COR-L47 (cell line): ENCODE measurements at regions not wholly inside any gene's neighbourhood (a gene's known extent, or its start where the extent isn't known, plus 50 kb on each side); places are given as distances from the start of the nearest gene placed in this dataset.
A peak's percentile ranks its signal among the peaks of the same experiment; 100 is the strongest.

Source experiments
- DNase-seq: peaks from one replicate; lab custom pipeline; 2025; lab: John Stamatoyannopoulos, UW

GRCh38 chr6:111985202-111985731 lies 68.6 kb upstream of the CCN6 start:
- DNase-seq: no peak

- no peak for DNase-seq
Measured at GRCh38 chr6:111986651-111987050, 67.3 kb upstream of the CCN6 start.

GRCh38 chr6:111987295-111987694 lies 66.6 kb upstream of the CCN6 start:
- no peak for DNase-seq

GRCh38 chr6:111988926-111989325 lies 65.0 kb upstream of the CCN6 start:
- DNase-seq: no peak

GRCh38 chr6:111989743-111990142 lies 64.2 kb upstream of the CCN6 start:
- DNase-seq: no peak

GRCh38 chr6:111990214-111990613 lies 63.7 kb upstream of the CCN6 start:
- DNase-seq: no peak

- no peak for DNase-seq
Measured at GRCh38 chr6:111992851-111993250, 61.1 kb upstream of the CCN6 start.

- DNase-seq: peak; percentile 40
Measured at GRCh38 chr6:111993342-111993741, 60.6 kb upstream of the CCN6 start.

- no peak for DNase-seq
Measured at GRCh38 chr6:111994791-111995190, 59.1 kb upstream of the CCN6 start.

- DNase-seq: no peak
Measured at GRCh38 chr6:111995404-111995803, 58.5 kb upstream of the CCN6 start.

GRCh38 chr6:111996144-111996865 lies 57.6 kb upstream of the CCN6 start:
- no peak for DNase-seq

GRCh38 chr6:111997078-111997852 lies 56.6 kb upstream of the CCN6 start:
- DNase-seq: peak; percentile 26

- no peak for DNase-seq
Measured at GRCh38 chr6:111997853-111998208, 56.1 kb upstream of the CCN6 start.

- no peak for DNase-seq
Measured at GRCh38 chr6:112002307-112002706, 51.6 kb upstream of the CCN6 start.
